Non-pigmented ciliary epithelial cell (primary cell): ENCODE measurements at regions not wholly inside any gene's neighbourhood (a gene's known extent, or its start where the extent isn't known, plus 50 kb on each side); places are given as distances from the start of the nearest gene placed in this dataset.
"Not testable (repeated sequence)": the region's sequence is repeated elsewhere in the genome, so short reads cannot be mapped to it uniquely, and the experiment has no call there.

Experiments used
- DNase-seq: peaks from one replicate; pipeline ENCODE4 v3.0.0-alpha.2; 2010; ENCODE audit warnings: low read depth

DNA sequence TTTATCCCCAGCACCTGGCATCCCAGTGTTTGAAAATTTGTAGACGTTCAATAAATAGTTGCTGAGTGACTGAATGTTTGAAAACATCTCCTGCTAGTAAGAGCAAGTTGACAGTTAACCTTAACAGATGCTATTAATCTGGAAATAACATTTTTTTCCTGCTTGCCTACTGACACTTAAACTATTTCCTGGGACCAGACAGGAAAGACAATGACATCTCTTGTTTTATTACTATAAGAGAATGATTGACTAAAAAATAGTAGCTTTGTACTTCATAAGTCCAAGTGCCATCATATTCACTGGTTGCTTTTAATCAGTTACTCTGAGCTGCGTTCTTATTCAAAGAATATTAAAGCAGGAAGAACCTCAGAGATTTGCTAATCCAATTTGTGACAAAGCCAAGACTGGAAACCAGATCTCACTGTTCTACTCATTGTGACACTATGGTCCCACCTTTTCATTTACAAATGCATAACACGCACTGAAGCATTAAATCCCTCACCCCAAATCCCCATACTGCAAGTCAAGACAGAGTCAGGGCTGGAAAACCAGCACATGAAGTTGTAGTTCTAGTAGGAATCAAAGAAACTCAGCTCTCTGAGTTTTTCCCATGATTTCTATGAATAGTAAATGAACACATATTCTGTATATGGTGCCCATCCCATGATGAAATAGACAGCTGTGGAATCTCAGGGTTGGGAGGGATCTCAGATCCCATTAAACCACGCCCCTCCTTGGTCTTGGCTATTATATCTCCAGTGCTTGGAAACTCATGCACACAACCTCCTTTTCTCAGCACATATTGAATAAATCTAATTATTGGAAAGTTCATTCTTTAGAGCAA lies 212.7 kb upstream of the P2RY1 start:
- DNase-seq, result no peak

DNA sequence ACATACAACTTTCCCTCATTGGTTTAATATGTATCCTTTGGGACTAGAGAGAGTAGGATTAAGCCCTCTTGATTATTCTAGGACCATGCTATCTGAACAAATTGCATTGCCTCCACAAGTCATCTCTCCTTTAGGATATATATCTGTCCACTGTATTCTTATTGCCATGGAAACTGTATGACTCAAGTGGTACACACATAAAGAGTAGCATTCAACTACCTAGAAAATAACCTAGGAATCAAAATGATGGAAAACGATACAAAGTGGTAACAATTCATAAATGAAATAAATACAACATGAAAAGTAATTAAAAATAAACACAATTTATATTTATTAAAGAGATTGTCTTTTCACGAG lies 212.1 kb upstream of the P2RY1 start:
- no peak for DNase-seq

DNA sequence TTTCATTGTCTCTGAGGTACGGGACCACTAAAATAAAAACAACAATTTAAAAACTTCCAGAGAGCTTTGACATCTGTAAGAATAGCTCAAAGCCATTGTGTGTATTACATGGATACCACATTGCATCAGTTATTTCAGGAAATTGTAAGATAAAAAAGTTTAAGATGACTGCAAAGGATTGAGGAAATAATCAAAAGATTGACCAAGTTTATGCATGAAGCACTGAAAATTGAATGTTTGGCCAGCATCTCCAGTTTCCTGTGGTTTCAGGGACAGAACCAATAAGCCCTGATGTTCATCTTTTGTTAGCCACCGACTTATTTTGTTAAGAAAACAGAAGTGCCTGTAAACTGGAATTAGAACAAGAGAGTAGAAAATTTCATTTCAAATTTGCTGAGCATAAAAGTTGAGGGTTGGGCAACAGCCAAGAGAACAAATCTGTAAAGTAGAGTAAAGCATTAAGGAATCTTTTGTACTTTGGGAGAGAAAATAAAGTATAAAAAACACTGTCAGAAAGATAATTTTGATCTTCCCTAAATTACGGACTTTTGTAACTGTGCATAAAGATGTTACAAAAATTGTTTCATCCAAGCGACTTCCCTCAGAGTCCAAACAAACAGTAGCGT lies 211.5 kb upstream of the P2RY1 start:
- no peak for DNase-seq

DNA sequence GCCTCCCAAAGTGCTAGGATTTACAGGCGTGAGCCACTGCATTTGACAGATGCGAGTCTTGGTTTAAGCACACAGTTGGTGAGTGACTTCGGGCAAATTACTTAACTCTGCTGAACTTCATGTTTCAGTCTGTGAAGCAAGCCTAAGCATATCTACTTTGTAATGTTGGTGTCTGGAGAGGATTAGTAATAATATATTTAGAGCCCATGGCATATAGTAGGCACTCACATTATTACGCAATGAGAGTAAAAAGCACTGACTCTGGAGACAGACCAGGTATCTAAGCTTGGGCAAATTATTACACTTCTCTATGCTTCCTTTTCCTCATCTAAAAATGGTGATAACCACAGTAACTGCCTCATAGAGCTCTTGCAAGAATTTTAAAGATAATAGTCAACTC lies 208.7 kb upstream of the P2RY1 start:
- no peak for DNase-seq

DNA sequence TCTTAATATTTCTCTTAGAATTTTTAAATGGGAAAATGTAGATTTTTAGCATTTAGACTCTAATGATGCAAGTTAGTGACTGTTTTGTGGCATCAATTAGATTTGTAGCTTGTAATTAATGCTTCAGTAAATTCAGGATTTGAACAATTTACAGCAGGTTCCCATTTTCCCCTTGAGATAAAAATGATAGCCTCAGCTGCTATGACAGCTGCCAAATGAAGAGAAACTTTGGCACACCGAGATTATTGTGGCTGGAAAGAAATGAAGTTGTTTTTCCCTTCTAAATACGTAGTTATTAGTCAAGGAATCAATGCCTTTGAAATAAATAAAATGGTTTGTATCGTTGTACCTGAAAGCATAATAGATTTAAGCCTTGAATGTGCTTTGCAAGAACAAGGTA lies 206.4 kb upstream of the P2RY1 start:
- DNase-seq, result no peak

DNA sequence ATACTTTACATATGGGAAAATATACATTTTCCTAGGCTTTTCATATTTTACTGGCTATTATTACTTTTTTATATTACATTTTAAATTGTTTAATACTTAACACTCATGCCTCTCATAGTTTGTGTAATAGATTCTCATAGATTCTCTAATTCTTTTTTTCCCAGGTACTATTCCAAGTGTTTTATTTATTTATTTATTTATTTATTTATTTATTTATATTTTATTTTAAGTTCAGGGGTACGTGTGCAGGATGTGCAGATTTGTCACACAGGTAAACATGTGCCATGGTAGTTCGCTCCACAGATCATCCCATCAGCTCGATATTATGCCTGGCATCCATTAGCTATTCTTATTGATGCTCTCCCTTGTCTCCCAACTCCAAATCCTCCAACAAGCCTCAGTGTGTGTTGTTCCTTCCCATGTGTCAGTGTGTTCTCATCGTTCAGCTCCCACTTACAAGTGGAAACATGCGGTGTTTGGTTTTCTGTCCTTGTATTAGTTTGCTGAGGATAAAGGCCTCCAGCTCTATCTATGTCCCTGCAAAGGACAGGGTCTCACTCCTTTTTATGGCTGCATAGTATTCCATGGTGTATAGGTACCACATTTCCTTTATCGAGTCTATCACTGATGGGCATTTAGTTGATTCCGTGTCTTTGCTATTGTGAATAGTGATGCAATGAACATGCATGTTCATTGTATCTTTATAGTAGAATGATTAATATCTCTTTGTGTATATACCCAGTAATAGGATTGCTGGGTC lies 205.4 kb upstream of the P2RY1 start:
- DNase-seq, result no peak

DNA sequence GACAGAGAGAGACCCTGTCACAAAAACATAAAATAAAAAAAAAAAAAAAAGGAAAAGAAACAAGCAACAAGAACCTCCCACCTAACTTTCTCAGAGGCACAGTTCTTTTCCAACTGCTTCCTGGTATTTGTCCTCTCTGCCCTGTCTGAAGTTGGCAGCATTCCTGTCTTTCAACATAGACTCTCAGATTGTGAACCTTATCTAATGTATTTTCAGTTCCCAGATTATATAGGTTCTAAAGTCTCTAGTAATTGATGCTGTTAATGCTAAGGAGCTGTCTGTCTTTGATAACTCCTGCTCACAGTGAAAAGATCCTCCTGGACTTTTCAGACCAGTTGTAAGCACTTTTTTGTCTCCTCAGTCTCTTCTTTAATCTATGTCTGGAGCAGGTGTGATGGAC lies 199.5 kb upstream of the P2RY1 start:
- DNase-seq, result no peak

DNA sequence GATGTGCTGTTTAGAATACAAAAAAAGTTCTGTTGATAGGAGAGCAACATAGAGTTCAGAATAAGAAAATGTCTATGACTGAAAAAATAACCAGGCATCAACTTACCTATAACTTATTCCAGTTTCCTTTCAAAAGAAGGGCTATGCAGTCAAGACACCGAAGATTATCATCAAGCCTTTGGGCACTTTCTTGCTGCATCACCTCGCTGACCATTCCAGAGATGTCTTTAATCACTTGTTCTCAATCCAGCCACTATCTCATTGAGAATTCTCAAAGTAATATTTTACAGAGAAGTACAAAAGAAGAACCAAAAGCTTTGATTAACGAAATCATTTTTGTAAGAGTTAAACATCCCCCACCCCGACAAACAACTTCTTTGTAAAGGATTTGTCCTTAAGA lies 198.3 kb upstream of the P2RY1 start:
- DNase-seq, result no peak

DNA sequence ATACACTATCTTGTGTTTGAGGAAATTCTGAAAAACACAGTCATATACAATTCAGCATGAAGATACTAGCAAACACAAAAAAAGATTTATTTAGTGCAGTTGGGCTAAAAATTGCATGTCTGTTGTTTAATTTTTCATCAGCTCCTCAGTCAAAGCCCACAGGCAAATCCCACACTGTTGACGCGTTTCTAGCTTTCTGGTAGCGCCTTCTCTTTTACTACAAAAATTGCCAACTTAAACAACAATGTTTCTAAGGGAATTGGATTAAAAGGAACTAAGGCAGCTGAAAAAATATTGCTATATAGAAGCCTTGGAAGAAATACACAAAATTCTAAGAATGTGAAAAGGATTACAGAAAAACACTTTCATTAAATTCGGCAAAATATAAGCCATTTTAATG lies 196.7 kb upstream of the P2RY1 start:
- DNase-seq, result no peak

DNA sequence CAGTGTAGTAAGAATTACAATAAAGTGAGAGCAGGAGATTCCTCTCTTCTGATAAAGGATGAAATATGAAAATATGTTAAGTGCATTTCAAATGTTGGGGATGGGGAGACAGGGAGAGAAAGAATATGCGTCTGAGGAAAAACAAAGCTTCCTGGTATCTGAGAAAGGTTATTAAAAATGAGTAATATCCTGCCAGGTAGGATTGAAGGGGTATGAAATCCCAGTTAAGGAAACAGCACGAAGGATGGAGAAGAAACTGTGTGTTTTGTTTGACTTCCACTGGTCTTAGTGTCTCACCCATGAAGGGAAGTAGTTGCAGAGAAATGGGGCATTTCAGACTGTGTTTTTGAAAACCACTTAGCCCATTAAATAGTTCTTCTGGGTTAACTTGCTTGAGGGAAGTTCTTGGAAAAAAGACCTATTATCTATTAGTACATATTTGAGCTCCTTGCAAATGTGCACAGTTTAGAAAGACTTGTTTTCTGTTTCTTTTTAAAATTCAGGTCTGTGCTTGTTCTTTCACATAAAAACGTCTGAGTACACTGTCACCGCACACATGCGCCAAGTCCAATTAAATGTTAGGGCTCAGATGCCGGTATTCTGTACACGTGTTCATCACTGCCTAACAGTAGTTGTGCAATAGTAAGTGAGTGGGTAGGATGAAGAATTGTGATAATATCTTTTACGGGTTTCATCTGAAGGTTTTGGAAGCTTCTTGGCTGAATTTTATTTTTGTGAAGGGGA lies 196.1 kb upstream of the P2RY1 start:
- DNase-seq, result no peak

DNA sequence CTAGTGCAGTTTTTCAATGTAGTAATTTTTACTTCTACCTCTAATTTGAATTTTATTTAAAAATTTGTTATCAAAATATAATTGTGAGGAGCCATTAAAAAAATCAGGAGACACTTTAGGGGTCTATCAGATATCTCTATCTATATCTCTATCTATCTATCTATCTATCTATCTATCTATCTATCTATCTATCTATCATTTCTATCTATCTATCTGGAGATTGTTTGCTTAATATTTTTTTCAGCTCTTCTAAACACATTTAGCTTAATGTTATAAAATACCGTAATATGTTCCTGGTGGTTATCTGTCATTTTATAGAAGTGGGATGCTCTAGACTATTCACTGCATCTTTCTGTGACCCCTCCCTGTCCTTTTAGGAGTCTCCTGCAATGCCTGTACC lies 193.7 kb upstream of the P2RY1 start:
- DNase-seq, result no peak

DNA sequence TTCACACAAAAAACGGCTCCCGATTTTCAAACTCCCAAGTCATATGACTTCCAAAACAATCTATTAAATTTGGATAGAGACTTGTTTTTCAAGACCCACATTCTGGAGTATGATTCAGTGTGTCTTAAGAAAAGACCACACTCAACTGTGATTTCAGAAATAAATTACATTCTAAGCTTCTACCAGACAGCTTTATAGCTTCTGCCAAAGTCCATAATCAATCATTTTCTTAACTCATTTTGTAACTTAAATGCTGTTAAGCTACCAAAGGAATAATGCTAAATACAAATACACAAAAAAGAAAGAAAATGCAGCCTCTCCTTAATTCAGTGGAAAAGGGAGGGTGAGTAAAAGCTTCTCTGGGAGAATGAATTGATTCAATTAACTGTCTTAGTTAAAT lies 192.3 kb upstream of the P2RY1 start:
- no peak for DNase-seq

DNA sequence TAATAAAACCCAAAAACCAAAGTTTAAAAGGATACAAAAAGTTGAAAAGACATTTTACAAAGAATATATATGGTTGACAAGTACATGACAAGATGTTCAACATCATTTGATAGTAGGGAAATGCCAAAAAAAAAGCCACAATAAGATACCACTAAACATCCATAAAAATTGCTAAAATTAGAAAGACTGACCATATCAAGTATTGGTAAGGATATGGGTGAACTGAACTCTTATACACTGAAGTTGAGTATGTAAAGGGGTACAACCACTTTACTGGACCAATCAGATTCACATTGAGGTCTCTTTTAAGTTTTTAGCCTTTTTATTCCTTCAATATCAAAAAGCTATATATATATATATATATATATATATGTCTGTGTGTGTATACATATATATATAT lies 190.5 kb upstream of the P2RY1 start:
- no peak for DNase-seq

DNA sequence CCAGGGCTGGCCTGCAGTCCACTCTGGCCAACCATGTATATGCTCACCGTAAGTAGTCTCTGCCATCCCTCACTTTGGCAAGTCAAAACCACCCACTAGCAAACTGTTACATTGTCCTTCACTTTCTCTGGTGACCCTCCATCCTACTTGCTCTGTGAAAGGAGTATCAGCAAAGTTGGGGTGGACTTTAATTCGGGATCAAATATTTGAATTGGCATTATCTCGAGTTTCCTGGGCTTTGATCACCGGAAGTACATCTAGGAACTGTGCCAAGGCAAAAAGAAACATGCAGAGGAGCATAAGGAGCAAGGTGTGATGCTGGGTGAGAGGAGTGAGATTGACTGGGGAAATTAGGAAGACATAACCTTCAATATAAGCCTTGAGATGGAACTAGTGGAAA lies 188.9 kb upstream of the P2RY1 start:
- no peak for DNase-seq

DNA sequence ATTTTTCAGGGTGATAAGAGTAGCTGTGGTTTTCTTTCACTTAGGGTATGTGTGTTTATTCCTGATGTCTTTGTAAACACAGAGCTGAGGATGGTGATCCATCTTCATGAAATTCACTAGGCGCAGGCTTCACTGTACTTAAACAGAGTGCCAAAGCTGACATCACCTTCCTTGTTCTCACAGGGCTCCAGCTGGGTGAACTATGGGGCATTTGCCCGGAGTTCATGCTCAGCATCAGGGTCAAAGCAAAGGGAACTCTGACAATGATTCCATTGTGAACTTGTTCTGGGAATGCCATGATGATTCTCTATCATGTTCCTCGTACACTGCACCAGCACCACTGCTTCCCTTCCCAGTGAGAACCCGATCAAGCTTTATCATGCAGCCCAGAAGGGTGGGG lies 184.8 kb upstream of the P2RY1 start:
- no peak for DNase-seq

DNA sequence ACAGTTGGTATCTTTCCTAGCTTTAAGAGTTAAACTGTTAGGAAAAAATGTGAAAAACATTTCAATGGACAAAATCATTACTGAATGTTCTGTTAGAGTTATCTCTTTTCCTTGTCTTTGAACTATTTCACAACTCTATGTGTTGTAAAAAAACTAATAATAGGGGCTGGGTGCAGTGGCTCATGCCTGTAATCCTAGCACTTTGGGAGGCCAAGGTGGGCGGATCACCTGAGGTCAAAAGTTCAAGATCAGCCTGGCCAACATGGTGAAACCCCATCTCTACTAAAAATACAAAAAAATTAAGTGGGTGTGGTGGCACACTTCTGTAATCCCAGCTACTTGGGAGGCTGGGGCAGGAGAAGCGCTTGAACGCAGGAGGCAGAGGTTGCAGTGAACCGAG lies 184.0 kb upstream of the P2RY1 start:
- not testable (repeated sequence) for DNase-seq

DNA sequence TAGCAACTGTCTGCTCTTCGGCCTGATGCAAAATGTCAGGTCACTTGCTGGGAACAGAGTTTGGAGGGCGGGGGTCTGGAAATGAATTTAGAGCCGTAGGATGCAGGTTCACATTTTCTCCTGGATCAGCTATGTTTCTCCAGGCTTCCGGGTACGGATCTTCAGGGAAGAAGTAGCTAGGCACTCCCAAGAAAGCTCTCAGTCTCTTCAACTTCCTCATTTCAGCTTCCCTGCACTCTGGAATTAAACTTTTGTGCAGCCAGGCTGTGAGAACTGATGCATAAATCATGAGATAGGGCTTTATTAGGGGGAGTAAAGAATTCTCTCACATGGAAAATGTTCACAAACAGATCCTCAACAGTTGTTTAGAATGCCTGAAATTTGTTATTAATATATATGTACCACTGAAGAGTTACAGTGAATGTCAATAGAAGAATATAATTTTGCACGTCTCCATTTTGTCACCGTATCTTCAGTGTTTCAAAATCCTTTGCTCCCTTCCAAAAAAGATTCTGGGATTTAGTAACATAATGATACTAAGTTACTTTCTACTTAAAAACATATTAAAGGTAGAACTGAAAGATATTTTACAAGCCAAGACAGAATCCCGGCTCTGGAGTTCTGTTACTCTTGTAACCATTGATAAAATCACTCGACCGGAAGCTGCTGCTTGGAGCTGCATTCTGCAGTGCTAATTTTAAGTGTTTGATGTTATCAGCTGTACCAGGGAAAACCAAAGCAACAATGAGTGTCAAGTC lies 178.5 kb upstream of the P2RY1 start:
- DNase-seq, result no peak

DNA sequence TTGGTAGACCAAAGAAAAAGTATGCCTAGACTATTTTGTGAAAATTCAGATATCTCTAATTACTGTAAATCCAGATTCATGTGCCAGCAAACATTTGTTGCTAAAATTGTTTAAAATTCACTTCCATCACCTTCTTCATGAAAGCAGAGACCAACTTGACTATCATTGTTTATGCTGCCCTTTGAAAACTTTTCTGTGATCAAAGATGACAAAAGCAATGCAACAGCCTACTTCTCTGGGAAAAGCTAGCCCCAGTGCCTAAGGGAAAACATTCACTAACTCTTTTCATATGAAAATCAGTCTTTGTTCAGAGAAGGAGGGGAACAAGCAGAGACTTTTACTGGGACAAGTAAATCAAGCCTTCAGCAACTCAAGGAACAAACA lies 178.0 kb upstream of the P2RY1 start:
- DNase-seq, result no peak

DNA sequence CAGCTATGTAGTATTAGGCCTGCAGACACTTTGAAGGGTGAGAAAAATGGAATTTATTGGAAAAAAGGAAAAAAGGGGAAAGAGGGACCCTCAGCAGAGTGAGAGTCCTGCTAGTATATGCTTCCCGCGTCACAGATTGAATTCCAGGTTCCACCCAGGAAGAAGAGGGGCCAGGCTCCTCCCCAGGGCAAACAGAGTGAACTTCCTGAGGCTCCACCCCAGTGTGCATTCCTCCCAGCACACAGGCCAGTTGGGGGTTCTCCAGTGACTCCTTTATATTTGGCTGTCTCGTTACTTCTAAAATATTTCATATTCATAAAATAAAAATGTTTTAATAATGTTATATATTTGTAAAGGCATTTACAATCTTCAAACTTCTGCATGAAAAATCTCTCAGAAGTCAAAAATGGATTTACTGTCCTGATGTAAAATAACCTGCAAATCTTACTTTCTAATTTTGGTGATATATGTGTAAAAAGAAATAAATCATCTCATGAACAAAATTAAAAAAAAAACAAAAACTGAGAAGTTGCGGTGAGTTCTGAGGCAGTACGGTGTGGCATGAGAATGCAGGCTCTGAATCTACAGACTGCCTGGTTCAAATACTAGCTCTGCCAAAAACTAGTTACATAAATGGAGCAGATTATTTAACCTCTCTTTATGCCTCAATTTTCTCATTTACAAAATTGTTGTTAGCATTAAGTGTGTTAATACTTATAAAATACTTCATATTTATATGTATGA lies 175.8 kb upstream of the P2RY1 start:
- DNase-seq, result no peak

DNA sequence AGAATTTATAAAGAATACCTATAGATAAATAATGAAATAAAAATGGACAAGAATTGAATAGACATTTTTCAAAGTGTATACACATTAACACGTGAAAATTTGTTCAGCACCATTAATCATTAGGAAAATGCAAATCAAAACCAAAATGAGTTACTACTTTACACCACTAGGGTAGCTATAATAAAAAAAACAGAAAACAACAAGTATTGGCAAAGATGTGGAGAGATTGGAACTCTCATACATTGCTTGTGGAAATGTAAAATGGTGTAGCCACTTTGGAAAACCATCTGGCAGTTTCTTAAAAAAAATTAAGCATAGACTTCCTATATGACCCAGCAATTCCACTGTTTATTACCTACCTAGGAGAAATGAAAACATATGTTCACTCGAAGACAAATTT lies 172.8 kb upstream of the P2RY1 start:
- DNase-seq, result no peak

DNA sequence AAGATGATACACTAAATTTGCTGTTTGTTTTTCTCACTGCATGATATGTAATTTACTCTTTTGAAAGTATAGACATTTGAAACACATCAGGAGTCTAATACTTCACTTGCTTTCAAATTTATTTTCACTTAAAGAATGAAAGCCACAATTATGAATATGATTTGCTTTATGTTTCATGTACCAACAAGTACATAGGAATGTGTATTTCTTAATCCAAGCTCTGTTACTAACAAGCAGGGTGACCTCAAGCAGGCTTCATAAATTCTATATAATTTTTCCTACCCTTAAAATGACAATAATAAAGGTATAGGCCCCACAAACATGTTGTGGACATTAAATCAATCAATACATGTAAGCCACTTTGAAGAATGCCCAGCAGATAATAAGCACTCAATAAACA lies 170.2 kb upstream of the P2RY1 start:
- no peak for DNase-seq
